PC-9 (cell line): ENCODE measurements at regions not wholly inside any gene's neighbourhood (a gene's known extent, or its start where the extent isn't known, plus 50 kb on each side); places are given as distances from the start of the nearest gene placed in this dataset.

Experiments used
- CTCF ChIP-seq: fragments of 200-600 bp; sonication (generic); conservative IDR thresholded peaks from 2 replicates; pipeline ENCODE4 v1.6.1; 2017; ENCODE audit warnings: mixed run types, antibody characterized with exemption, mild to moderate bottlenecking, moderate library complexity
- EZH2 ChIP-seq: fragments of 200-600 bp; sonication (generic); IDR thresholded peaks from 2 replicates; pipeline ENCODE4 v1.8.0; 2017; ENCODE audit warnings: antibody characterized with exemption, low read depth

- TF ChIP-seq CTCF: no peak
- no peak for TF ChIP-seq EZH2
Observed at GRCh38 chr7:124192885-124193284, 160.0 kb upstream of the TMEM229A start.
